ENCODE measurements at regions not wholly inside any gene's neighbourhood (a gene's known extent, or its start where the extent isn't known, plus 50 kb on each side); places are given as distances from the start of the nearest gene placed in this dataset.

DNA sequence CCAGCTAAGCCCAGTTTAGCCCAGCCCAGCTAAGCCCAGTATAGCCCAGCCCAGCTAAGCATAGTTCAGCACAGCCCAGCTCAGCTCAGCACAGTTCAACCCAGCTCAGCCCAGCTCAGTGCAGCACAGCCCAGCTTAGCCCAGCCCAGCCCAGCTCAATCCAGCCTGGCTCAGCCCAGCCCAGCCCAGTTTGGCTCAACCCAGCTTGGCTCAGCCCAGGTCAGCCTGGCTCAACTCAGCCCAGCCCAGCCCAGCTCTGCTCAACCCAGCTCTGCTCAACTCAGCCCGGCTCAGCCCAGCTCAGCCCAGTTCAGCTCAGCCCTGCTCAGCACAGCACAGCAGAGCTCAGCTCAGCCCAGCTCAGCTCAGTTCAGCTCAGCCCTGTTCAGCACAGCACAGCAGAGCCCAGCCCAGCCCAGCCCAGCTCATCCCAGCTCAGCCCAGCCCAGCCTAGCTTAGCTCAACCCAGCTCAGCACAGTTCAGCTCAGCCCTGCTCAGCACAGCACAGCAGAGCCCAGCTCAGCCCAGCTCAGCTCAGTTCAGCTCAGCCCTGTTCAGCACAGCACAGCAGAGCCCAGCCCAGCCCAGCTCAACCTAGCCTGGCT lies 330.9 kb downstream of the TMEM121 start:
- TF ChIP-seq POLR2AphosphoS5 (IDR thresholded peaks at IDR 0.05; ENCODE audit: borderline replicate concordance, low read depth, low read length), result no peak
- no peak for TF ChIP-seq EZH2 (IDR thresholded peaks at IDR 0.05)

Data from SK-N-MC (cell line).